ENCODE measurements at regions not wholly inside any gene's neighbourhood (a gene's known extent, or its start where the extent isn't known, plus 50 kb on each side); places are given as distances from the start of the nearest gene placed in this dataset.

DNA sequence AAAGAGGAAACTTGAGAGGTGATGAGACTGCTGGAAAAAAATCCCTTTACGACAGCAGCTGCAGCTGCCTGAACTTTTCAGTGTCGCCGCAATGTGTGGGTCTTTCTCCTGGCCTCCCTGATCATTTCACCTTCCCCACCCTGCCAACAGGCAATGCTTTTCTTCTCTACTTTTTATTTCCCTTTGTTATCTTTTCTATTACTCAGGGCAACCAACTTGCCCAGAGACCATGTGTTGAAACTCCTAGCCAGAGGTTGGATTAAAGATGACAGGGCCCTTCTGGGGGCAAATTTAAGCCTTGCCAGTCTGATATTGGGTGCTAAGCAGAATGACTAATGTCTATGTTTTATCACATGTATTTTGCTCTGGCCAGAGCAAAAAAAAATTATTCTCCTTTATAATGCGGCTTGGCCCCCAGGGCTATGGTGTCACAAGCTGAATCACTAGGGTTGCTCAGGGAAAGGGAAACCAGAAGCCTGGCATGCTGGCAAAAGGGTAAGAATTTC, 51.5 kb upstream of the CFAP20DC start:
- TF ChIP-seq SIN3A (IDR thresholded peaks at IDR 0.05; ENCODE audit: borderline replicate concordance, insufficient read depth, low read length) (no peak), POLR2AphosphoS5 (IDR thresholded peaks at IDR 0.05; ENCODE audit: low read depth, low read length) (no peak)
- TF ChIP-seq, protein P1, sequence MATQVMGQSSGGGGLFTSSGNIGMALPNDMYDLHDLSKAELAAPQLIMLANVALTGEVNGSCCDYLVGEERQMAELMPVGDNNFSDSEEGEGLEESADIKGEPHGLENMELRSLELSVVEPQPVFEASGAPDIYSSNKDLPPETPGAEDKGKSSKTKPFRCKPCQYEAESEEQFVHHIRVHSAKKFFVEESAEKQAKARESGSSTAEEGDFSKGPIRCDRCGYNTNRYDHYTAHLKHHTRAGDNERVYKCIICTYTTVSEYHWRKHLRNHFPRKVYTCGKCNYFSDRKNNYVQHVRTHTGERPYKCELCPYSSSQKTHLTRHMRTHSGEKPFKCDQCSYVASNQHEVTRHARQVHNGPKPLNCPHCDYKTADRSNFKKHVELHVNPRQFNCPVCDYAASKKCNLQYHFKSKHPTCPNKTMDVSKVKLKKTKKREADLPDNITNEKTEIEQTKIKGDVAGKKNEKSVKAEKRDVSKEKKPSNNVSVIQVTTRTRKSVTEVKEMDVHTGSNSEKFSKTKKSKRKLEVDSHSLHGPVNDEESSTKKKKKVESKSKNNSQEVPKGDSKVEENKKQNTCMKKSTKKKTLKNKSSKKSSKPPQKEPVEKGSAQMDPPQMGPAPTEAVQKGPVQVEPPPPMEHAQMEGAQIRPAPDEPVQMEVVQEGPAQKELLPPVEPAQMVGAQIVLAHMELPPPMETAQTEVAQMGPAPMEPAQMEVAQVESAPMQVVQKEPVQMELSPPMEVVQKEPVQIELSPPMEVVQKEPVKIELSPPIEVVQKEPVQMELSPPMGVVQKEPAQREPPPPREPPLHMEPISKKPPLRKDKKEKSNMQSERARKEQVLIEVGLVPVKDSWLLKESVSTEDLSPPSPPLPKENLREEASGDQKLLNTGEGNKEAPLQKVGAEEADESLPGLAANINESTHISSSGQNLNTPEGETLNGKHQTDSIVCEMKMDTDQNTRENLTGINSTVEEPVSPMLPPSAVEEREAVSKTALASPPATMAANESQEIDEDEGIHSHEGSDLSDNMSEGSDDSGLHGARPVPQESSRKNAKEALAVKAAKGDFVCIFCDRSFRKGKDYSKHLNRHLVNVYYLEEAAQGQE (IDR thresholded peaks at IDR 0.05; ENCODE audit: insufficient read depth in 1 of 2, low read depth in 2 of 2, low read length in 2 of 2): no peak
